Middle frontal gyrus (tissue), 1 donor: ENCODE measurements at regions not wholly inside any gene's neighbourhood (a gene's known extent, or its start where the extent isn't known, plus 50 kb on each side); places are given as distances from the start of the nearest gene placed in this dataset.

Source experiments
- DNase-seq: peaks from one replicate; pipeline ENCODE4 v3.0.0-alpha.2; 2015; ENCODE audit warnings: low spot score; ENCODE audit errors: extremely low spot score

GRCh38 chr5:77569409-77569808 lies 69.1 kb downstream of the OTP start:
- no peak for DNase-seq

DNA sequence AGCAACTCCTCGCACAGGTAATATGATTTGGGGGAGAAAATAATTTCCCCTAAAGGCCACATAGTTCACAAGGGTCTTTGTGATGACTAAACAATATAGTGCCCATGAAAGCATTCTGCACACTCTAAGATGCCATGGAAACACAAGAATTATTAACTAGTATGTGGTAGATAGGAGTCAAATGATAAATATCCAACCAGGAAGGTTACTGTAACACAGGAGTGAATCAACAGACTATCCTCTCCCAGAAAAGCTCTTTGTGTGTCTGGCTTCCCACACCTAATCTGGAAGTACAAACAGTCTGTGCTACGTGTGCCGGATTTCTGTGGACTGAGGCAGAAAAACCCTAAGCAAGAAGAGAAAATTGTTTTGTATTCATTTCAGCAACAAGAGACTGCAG lies 70.0 kb downstream of the OTP start:
- no peak for DNase-seq

DNA sequence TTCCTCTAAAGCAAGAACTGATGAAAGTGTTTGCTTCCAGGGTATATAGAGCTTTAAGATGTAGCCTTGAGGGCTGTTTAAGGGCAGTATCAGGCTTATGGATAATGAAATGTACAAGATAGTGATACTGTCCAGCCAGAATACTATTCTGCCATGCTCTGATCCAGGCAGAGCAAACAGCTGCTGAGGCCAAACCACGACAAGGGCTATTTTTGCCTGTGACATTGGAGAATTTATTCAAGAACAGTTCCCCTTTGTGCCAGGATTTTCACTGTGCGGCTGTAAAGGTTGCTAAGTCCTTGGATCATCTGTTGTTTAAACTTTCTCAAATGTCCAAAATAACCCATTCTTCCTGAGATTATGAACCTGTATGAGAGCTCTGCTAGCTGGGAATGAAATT lies 70.4 kb downstream of the OTP start:
- DNase-seq, result no peak

- no peak for DNase-seq
Observed at GRCh38 chr5:77563475-77563874, 71.4 kb upstream of the WDR41 start.

DNA sequence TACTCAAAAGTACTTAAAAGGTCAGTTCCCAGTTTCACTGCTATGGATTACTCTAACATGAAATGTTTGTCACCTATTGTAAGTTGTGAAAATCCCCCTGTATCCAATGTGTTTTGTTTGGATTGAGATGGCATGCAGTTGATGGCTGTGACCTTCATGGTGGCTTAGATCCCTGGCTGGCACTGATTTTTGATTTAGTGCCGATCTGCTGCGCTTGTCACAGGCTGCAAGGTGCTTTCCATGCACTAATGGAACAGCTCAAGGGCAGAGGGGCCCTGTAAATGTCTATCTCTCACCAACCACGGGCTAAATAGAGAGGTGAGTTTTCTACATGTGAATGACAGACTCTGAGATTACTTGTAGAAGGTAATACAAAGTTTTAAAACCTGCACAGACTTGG lies 69.8 kb upstream of the WDR41 start:
- DNase-seq, result no peak

DNA sequence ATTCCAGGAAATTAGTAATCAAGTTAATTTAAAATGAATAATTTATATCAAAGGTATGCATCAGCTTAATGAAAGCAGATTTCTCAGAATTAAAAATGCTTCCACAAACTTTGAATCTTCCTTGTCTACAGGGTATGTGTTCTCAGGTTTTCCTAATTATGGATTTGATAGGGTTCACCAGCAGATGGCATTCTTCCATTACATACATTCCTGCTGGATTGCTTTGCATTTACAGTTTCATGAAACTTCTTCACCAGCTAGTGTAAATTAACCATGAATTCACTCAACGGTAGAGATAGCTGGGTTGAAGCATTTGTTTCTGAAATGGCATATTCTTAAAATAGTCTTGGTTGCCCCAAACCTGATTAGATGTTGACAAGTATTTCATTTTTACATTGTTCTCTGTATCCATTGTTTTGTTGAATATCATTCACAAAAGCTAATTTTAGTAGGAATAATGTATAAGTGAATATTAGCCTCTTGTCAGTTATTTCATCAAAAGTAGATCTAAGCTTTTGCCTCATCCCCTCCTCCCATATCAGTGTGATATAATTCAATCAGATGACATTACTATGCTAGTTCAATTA lies 68.7 kb upstream of the WDR41 start:
- DNase-seq, result peak; percentile 6

- no peak for DNase-seq
Observed at GRCh38 chr5:77558266-77558665, 66.2 kb upstream of the WDR41 start.

DNA sequence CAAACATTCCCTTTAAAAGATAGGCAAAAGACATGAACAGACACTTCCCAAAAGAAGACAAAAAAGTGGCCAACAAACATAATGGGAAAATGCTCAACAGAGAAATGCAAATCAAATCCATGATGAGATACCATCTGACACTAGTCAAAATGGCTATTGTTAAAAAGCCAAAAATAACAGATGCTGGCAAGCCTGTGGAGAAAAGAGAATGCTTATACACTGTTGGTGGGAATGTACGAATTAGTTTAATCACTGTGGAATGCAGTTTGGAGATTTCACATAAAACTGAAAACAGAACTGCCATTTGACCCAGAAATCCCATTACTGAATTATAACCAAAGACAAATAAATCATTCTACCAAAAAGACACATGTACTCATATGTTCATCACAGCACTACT lies 58.3 kb upstream of the WDR41 start:
- no peak for DNase-seq

GRCh38 chr5:77545285-77545684 lies 53.2 kb upstream of the WDR41 start:
- DNase-seq, result no peak
